ENCODE measurements at regions not wholly inside any gene's neighbourhood (a gene's known extent, or its start where the extent isn't known, plus 50 kb on each side); places are given as distances from the start of the nearest gene placed in this dataset.

DNA sequence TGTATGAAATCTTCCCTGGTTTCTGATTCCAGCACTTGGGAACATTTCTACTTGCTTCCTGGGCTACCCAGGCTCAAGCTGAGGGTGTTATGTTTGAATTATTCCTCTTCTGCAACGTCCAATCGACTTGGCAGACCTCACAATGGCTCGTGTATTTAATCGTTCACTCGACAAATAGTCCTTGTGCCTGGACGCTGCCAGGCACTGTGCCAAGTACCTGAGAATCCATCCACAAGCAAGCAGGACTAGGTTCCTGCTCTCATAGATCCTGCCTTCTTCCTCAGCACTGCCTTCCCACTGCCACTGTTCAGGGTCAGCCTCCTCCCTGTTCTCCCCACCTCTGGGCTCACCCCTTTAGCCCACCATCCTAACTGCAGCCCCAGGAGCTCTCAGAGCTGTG is 113.3 kb downstream of the EFNB1 start:
- no peak overlapping the region for H3K27ac Mint-ChIP-seq
- no peak for TF ChIP-seq CTCF (IDR thresholded peaks at IDR 0.05)
- no peaks in the 10 kb centered on the region for H3K4me1 ChIP-seq (ENCODE audit: insufficient read depth, low read length)

DNA sequence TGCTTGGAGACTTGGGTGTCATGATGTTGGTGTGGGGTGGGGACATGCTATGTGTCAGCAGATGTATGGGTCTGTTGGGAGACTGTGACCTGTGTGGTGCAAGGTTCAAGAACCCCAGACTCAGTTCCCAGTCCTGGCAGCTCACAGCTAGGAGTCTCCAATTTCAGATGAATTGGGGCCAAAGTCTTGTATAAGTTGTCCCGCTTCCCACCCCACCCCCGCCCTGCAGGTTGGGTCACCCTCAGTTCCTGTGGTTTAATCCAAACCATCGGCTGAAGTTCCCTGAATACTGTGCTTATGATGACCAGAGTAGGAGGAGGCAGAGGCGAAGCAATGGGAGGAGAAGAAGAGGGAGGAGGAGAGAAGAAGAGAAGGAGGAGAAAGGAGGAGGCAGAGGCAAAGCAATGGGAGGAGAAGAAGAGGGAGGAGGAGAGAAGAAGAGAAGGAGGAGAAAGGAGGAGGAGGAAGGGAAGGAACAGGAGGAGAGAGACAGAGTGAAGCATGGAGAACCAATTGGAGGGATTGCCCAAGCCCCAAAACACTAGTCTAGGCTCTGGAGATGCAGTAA is 112.6 kb downstream of the EFNB1 start:
- Histone ChIP-seq H3K27ac (ENCODE audit: low read depth in 1 of 2, low read length in 2 of 2) (no peak overlapping the region), H3K4me3 (ENCODE audit: low read length) (no peak overlapping the region), H3K4me1 (ENCODE audit: insufficient read depth, low read length) (no peaks in the 10 kb centered on the region), H3K9me3 (ENCODE audit: control insufficient read depth in 1 of 2, insufficient read depth in 1 of 2, low read length in 2 of 2) (no peaks in the 10 kb centered on the region), H3K27me3 (ENCODE audit: control insufficient read depth in 1 of 2, insufficient read depth in 2 of 2, low read length in 2 of 2) (no peaks in the 10 kb centered on the region), H3K36me3 (ENCODE audit: insufficient read depth, low read length) (no peaks in the 10 kb centered on the region)
- ChIA-PET POLR2A (no interaction called here), CTCF (no interaction called here)
- ATAC-seq (ENCODE audit: poor library complexity) (no peak), DNase-seq (no peak)
- no peak for TF ChIP-seq CTCF (IDR thresholded peaks at IDR 0.05)
- no peaks in the 10 kb centered on the region for H3K36me3 Mint-ChIP-seq (ENCODE audit: low read depth)
- no peak overlapping the region for H3K27ac Mint-ChIP-seq
- H3K9me3 Mint-ChIP-seq = no peaks in the 10 kb centered on the region
- intact Hi-C loops (cut with DNase I, micrococcal nuclease) = no loop called here
- no peak overlapping the region for H3K4me3 Mint-ChIP-seq
- H3K4me1 Mint-ChIP-seq (ENCODE audit: low read depth) = no peaks in the 10 kb centered on the region
- no peaks in the 10 kb centered on the region for H3K27me3 Mint-ChIP-seq

More for the DNA sequence above, 113.3 kb downstream of the EFNB1 start:
- Mint-ChIP-seq H3K9me3 (no peaks in the 10 kb centered on the region), H3K27me3 (no peaks in the 10 kb centered on the region), H3K4me1 (ENCODE audit: low read depth) (no peaks in the 10 kb centered on the region), H3K4me3 (no peak overlapping the region), H3K36me3 (ENCODE audit: low read depth) (no peaks in the 10 kb centered on the region)
- DNase-seq (no peak), ATAC-seq (ENCODE audit: poor library complexity) (no peak)
- intact Hi-C loops (cut with DNase I, micrococcal nuclease) = no loop called here
- ChIA-PET POLR2A (no interaction called here), CTCF (no interaction called here)
- Histone ChIP-seq H3K9me3 (ENCODE audit: control insufficient read depth in 1 of 2, insufficient read depth in 1 of 2, low read length in 2 of 2) (no peaks in the 10 kb centered on the region), H3K27me3 (ENCODE audit: control insufficient read depth in 1 of 2, insufficient read depth in 2 of 2, low read length in 2 of 2) (no peaks in the 10 kb centered on the region), H3K36me3 (ENCODE audit: insufficient read depth, low read length) (no peaks in the 10 kb centered on the region), H3K4me3 (ENCODE audit: low read length) (no peak overlapping the region), H3K27ac (ENCODE audit: low read depth in 1 of 2, low read length in 2 of 2) (no peak overlapping the region)

DNA sequence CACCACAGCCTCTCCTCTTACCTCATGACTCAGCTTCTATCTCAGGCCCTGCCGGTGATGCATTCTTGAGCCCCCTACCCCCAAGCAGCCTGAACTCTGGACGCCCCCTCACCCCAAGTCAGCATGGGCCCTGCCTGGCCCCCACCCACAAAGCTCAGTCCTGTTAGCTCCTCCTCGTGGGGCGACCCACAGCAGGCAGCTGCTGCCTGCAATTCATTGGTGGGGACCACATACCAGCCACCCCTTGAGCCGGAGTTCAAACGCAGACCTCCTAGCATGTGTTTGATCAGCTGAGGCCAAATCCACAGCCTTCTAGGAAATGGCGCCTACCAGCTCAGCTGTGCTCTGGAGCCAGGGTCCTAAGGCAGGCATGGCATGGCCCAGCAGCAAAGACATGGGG is 111.8 kb downstream of the EFNB1 start:
- Histone ChIP-seq H3K27ac (ENCODE audit: low read depth in 1 of 2, low read length in 2 of 2) (no peak overlapping the region), H3K4me3 (ENCODE audit: low read length) (no peak overlapping the region), H3K4me1 (ENCODE audit: insufficient read depth, low read length) (no peaks in the 10 kb centered on the region), H3K36me3 (ENCODE audit: insufficient read depth, low read length) (no peaks in the 10 kb centered on the region), H3K27me3 (ENCODE audit: control insufficient read depth in 1 of 2, insufficient read depth in 2 of 2, low read length in 2 of 2) (no peaks in the 10 kb centered on the region), H3K9me3 (ENCODE audit: control insufficient read depth in 1 of 2, insufficient read depth in 1 of 2, low read length in 2 of 2) (no peaks in the 10 kb centered on the region)
- H3K36me3 Mint-ChIP-seq (ENCODE audit: low read depth) = no peaks in the 10 kb centered on the region
- ChIA-PET CTCF (no interaction called here), POLR2A (no interaction called here)
- no peaks in the 10 kb centered on the region for H3K4me1 Mint-ChIP-seq (ENCODE audit: low read depth)
- H3K9me3 Mint-ChIP-seq = no peaks in the 10 kb centered on the region
- DNase-seq (no peak), ATAC-seq (ENCODE audit: poor library complexity) (no peak)
- TF ChIP-seq CTCF (IDR thresholded peaks at IDR 0.05) = no peak
- no peak overlapping the region for H3K4me3 Mint-ChIP-seq
- no peaks in the 10 kb centered on the region for H3K27me3 Mint-ChIP-seq
- no peak overlapping the region for H3K27ac Mint-ChIP-seq
- intact Hi-C loops (cut with DNase I, micrococcal nuclease) = no loop called here
